Smooth muscle cell (in vitro differentiated cells): ENCODE measurements at regions not wholly inside any gene's neighbourhood (a gene's known extent, or its start where the extent isn't known, plus 50 kb on each side); places are given as distances from the start of the nearest gene placed in this dataset.
"Not testable (repeated sequence)": the region's sequence is repeated elsewhere in the genome, so short reads cannot be mapped to it uniquely, and the experiment has no call there.

ENCODE experiments used
- DNase-seq: peaks from one replicate; lab custom pipeline; 2025; ENCODE audit not compliant: unreplicated experiment; lab: John Stamatoyannopoulos, UW
- H2AFZ ChIP-seq: fragments of 200-600 bp; sonication (generic); 2 replicates; pipeline ENCODE4 v1.6.0; 2016; ENCODE audit warnings: antibody characterized with exemption, low read depth, mild to moderate bottlenecking
- H3F3A ChIP-seq: fragments of 200-600 bp; sonication (generic); 2 replicates; pipeline ENCODE4 v1.6.0; 2017; ENCODE audit warnings: antibody characterized with exemption, low read depth
- H3K27ac ChIP-seq: fragments of 200-600 bp; sonication (generic); 2 replicates; pipeline ENCODE4 v1.5.1; 2016; ENCODE audit warnings: low read depth, mild to moderate bottlenecking
- H3K27me3 ChIP-seq: fragments of 200-600 bp; sonication (generic); 2 replicates; pipeline ENCODE4 v1.6.1; 2016; ENCODE audit warnings: low read depth, mild to moderate bottlenecking
- H3K36me3 ChIP-seq: fragments of 200-600 bp; sonication (generic); 2 replicates; pipeline ENCODE4 v1.5.1; 2016; ENCODE audit warnings: low read depth
- H3K4me1 ChIP-seq: fragments of 200-600 bp; sonication (generic); 2 replicates; pipeline ENCODE4 v1.5.1; 2016; ENCODE audit warnings: low read depth
- H3K4me2 ChIP-seq: fragments of 200-600 bp; sonication (generic); 2 replicates; pipeline ENCODE4 v1.6.0; 2016; ENCODE audit warnings: mild to moderate bottlenecking
- H3K4me3 ChIP-seq: fragments of 200-600 bp; sonication (generic); 2 replicates; pipeline ENCODE4 v1.5.1; 2016; ENCODE audit warnings: mild to moderate bottlenecking
- H3K79me2 ChIP-seq: fragments of 200-600 bp; sonication (generic); 2 replicates; pipeline ENCODE4 v1.6.0; 2016; ENCODE audit warnings: low read depth, mild to moderate bottlenecking
- H3K9ac ChIP-seq: fragments of 200-600 bp; sonication (generic); 2 replicates; pipeline ENCODE4 v1.6.0; 2016; ENCODE audit warnings: low read depth
- H3K9me3 ChIP-seq: fragments of 200-600 bp; sonication (generic); replicated peaks from 2 replicates; pipeline ENCODE4 v1.5.1; 2016; ENCODE audit warnings: low read depth
- H4K20me1 ChIP-seq: fragments of 200-600 bp; sonication (generic); 2 replicates; pipeline ENCODE4 v1.6.0; 2016; ENCODE audit warnings: low read depth
- CTCF ChIP-seq: fragments of 200-600 bp; sonication (generic); IDR thresholded peaks from 2 replicates; pipeline ENCODE4 v1.5.1; 2017; ENCODE audit warnings: borderline replicate concordance, mild to moderate bottlenecking, antibody characterized with exemption; ENCODE audit not compliant: insufficient read depth, poor library complexity, severe bottlenecking
- WGBS: methylation state at CpG from one replicate; pipeline ENCODE4 v1.1.7; 2016; ENCODE audit warnings: low lambda C conversion rate; 5-methylcytosine and 5-hydroxymethylcytosine counted together

GRCh38 chr5:30147976-30148375 lies 1045.5 kb upstream of the CDH6 start:
- no peaks in the 10 kb centered on the region for H3K36me3 ChIP-seq
- WGBS, result 82% methylated on average over 1 of the region's 1 CpG
- no peak for DNase-seq
- no peaks in the 10 kb centered on the region for H3F3A ChIP-seq
- TF ChIP-seq CTCF, result no peak
- no peak overlapping the region for H3K4me2 ChIP-seq
- no peaks in the 10 kb centered on the region for H4K20me1 ChIP-seq
- no peak overlapping the region for H3K9ac ChIP-seq
- no peak overlapping the region for H2AFZ ChIP-seq
- H3K9me3 ChIP-seq, result no peaks in the 10 kb centered on the region
- no peak overlapping the region for H3K27ac ChIP-seq
- no peaks in the 10 kb centered on the region for H3K4me1 ChIP-seq
- H3K27me3 ChIP-seq, result no peaks in the 10 kb centered on the region
- no peaks in the 10 kb centered on the region for H3K79me2 ChIP-seq
- H3K4me3 ChIP-seq, result no peak overlapping the region

- not testable (repeated sequence) for H3F3A ChIP-seq, H3K4me2 ChIP-seq, H3K9ac ChIP-seq, H3K9me3 ChIP-seq, H3K79me2 ChIP-seq, DNase-seq, H3K27me3 ChIP-seq, H3K36me3 ChIP-seq, H4K20me1 ChIP-seq, H3K4me3 ChIP-seq, H3K27ac ChIP-seq, H3K4me1 ChIP-seq, H2AFZ ChIP-seq
- WGBS, result 80% methylated on average over 4 of the region's 4 CpGs
These were observed 1049.4 kb upstream of the CDH6 start for GRCh38 chr5:30144059-30144458.

- 83% methylated on average over 4 of the region's 4 CpGs for WGBS
- no peak for DNase-seq
- H3K27ac ChIP-seq, result no peak overlapping the region
- no peaks in the 10 kb centered on the region for H3K36me3 ChIP-seq
- no peak overlapping the region for H3K4me2 ChIP-seq
- no peak overlapping the region for H3K4me3 ChIP-seq
- H3K27me3 ChIP-seq, result no peaks in the 10 kb centered on the region
- no peaks in the 10 kb centered on the region for H3K9me3 ChIP-seq
- no peak overlapping the region for H3K9ac ChIP-seq
- no peak for TF ChIP-seq CTCF
- no peaks in the 10 kb centered on the region for H3K4me1 ChIP-seq
- H4K20me1 ChIP-seq, result no peaks in the 10 kb centered on the region
- no peaks in the 10 kb centered on the region for H3F3A ChIP-seq
- no peak overlapping the region for H2AFZ ChIP-seq
- no peaks in the 10 kb centered on the region for H3K79me2 ChIP-seq
These were observed 1051.1 kb upstream of the CDH6 start for GRCh38 chr5:30142432-30142831.

- Histone ChIP-seq H3K27ac (no peak overlapping the region), H3K4me3 (no peak overlapping the region), H3K4me2 (no peak overlapping the region), H3K36me3 (no peaks in the 10 kb centered on the region), H3K9me3 (no peaks in the 10 kb centered on the region), H3F3A (no peaks in the 10 kb centered on the region), H4K20me1 (no peaks in the 10 kb centered on the region), H3K79me2 (no peaks in the 10 kb centered on the region), H2AFZ (no peak overlapping the region), H3K9ac (no peak overlapping the region), H3K4me1 (no peaks in the 10 kb centered on the region), H3K27me3 (no peaks in the 10 kb centered on the region)
- 79% methylated on average over 3 of the region's 3 CpGs for WGBS
- no peak for DNase-seq
- TF ChIP-seq CTCF, result no peak
These were observed 1072.4 kb upstream of the CDH6 start for GRCh38 chr5:30121043-30121442.
